ENCODE measurements at regions not wholly inside any gene's neighbourhood (a gene's known extent, or its start where the extent isn't known, plus 50 kb on each side); places are given as distances from the start of the nearest gene placed in this dataset.

DNA sequence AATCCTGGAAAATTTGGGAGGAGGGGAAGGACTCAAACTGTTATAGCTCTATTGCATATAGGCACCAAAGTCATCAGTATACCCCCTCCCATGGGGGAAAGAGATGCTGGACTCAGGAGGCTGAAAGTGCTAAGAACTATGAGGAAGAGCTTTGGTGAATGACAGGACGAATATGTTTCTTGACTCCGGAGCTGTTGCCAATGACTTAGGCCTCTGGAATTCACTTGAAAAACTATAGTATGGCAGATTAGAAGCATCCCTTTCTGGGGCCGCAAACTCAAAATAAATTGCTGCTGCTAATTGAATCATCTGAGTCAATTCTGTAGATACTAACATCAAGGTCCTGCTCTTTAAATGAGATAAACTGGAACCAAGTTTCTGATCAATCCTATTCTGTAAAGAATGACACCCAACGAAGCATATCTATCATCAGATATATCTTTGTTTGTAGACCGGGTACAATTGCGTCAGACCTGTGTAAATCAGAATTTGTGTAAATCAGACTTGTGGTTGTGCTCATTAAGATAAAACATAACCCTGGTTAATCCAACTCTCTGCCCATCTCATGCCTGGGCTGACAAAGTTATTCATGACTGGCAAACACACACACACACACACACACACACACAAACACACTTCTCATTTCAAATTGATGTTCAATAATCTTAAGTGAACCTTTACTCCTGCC, 1793.8 kb upstream of the PCDH20 start:
- no peak for ATAC-seq
- H3K36me3 ChIP-seq (replicated peaks in 1 of 2; ENCODE audit: control insufficient read depth in 1 of 2, insufficient read depth in 2 of 2, low read length in 2 of 2): no peaks in the 10 kb centered on the region
- H2AFZ ChIP-seq (ENCODE audit: low read length): no peak overlapping the region
- CTCF ChIA-PET (ENCODE audit: low intra/inter-chr PET ratio, low total read pairs): no interaction called here
- POLR2A ChIA-PET: no interaction called here
- H4K20me1 ChIP-seq (ENCODE audit: insufficient read depth, low read length): no peaks in the 10 kb centered on the region
- no peak overlapping the region for H3K4me2 ChIP-seq (ENCODE audit: low read depth, low read length)
- TF ChIP-seq NFE2L2 (IDR thresholded peaks at IDR 0.05; ENCODE audit: low read length) (no peak), ZNF256 (CRISPR knock-in tag; conservative IDR thresholded peaks at IDR 0.05) (no peak), ZFAT (CRISPR knock-in tag; conservative IDR thresholded peaks at IDR 0.05) (no peak), WIZ (CRISPR knock-in tag; IDR thresholded peaks at IDR 0.05) (no peak), CBFB (CRISPR knock-in tag; IDR thresholded peaks at IDR 0.05) (no peak), ZFP36L2 (CRISPR knock-in tag; IDR thresholded peaks at IDR 0.05) (no peak), NAIF1 (CRISPR knock-in tag; IDR thresholded peaks at IDR 0.05; ENCODE audit: borderline replicate concordance) (no peak), NKX3-1 (CRISPR knock-in tag; IDR thresholded peaks at IDR 0.05) (no peak), ARHGAP35 (CRISPR knock-in tag; IDR thresholded peaks at IDR 0.05; ENCODE audit: borderline replicate concordance) (no peak), REXO4 (CRISPR knock-in tag; IDR thresholded peaks at IDR 0.05; ENCODE audit: borderline replicate concordance) (no peak), ZNF263 (CRISPR knock-in tag; IDR thresholded peaks at IDR 0.05) (no peak), REL (CRISPR knock-in tag; conservative IDR thresholded peaks at IDR 0.05) (no peak), ZNF326 (CRISPR knock-in tag; IDR thresholded peaks at IDR 0.05; ENCODE audit: borderline replicate concordance) (no peak), NFKBIZ (CRISPR knock-in tag; IDR thresholded peaks at IDR 0.05) (no peak), ZNF274 (CRISPR knock-in tag; IDR thresholded peaks at IDR 0.05) (no peak)
- TF ChIP-seq, protein P1, sequence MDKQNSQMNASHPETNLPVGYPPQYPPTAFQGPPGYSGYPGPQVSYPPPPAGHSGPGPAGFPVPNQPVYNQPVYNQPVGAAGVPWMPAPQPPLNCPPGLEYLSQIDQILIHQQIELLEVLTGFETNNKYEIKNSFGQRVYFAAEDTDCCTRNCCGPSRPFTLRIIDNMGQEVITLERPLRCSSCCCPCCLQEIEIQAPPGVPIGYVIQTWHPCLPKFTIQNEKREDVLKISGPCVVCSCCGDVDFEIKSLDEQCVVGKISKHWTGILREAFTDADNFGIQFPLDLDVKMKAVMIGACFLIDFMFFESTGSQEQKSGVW (CRISPR knock-in tag; IDR thresholded peaks at IDR 0.05; ENCODE audit: borderline replicate concordance): no peak
- TF ChIP-seq, protein P2, sequence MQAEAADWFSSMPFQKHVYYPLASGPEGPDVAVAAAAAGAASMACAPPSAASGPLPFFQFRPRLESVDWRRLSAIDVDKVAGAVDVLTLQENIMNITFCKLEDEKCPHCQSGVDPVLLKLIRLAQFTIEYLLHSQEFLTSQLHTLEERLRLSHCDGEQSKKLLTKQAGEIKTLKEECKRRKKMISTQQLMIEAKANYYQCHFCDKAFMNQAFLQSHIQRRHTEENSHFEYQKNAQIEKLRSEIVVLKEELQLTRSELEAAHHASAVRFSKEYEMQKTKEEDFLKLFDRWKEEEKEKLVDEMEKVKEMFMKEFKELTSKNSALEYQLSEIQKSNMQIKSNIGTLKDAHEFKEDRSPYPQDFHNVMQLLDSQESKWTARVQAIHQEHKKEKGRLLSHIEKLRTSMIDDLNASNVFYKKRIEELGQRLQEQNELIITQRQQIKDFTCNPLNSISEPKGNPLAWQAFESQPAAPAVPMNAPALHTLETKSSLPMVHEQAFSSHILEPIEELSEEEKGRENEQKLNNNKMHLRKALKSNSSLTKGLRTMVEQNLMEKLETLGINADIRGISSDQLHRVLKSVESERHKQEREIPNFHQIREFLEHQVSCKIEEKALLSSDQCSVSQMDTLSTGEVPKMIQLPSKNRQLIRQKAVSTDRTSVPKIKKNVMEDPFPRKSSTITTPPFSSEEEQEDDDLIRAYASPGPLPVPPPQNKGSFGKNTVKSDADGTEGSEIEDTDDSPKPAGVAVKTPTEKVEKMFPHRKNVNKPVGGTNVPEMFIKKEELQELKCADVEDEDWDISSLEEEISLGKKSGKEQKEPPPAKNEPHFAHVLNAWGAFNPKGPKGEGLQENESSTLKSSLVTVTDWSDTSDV (CRISPR knock-in tag; IDR thresholded peaks at IDR 0.05): no peak
- TF ChIP-seq, protein P3, sequence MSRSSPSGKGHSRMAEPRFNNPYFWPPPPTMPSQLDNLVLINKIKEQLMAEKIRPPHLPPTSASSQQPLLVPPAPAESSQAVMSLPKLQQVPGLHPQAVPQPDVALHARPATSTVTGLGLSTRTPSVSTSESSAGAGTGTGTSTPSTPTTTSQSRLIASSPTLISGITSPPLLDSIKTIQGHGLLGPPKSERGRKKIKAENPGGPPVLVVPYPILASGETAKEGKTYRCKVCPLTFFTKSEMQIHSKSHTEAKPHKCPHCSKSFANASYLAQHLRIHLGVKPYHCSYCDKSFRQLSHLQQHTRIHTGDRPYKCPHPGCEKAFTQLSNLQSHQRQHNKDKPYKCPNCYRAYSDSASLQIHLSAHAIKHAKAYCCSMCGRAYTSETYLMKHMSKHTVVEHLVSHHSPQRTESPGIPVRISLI (CRISPR knock-in tag; IDR thresholded peaks at IDR 0.05; ENCODE audit: borderline replicate concordance): no peak
- TF ChIP-seq, protein P4, sequence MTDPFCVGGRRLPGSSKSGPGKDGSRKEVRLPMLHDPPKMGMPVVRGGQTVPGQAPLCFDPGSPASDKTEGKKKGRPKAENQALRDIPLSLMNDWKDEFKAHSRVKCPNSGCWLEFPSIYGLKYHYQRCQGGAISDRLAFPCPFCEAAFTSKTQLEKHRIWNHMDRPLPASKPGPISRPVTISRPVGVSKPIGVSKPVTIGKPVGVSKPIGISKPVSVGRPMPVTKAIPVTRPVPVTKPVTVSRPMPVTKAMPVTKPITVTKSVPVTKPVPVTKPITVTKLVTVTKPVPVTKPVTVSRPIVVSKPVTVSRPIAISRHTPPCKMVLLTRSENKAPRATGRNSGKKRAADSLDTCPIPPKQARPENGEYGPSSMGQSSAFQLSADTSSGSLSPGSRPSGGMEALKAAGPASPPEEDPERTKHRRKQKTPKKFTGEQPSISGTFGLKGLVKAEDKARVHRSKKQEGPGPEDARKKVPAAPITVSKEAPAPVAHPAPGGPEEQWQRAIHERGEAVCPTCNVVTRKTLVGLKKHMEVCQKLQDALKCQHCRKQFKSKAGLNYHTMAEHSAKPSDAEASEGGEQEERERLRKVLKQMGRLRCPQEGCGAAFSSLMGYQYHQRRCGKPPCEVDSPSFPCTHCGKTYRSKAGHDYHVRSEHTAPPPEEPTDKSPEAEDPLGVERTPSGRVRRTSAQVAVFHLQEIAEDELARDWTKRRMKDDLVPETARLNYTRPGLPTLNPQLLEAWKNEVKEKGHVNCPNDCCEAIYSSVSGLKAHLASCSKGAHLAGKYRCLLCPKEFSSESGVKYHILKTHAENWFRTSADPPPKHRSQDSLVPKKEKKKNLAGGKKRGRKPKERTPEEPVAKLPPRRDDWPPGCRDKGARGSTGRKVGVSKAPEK (CRISPR knock-in tag; IDR thresholded peaks at IDR 0.05; ENCODE audit: borderline replicate concordance): no peak
- H3K27me3 ChIP-seq (ENCODE audit: control insufficient read depth in 1 of 2, insufficient read depth in 2 of 2, low read length in 2 of 2): no peaks in the 10 kb centered on the region
- H3K79me2 ChIP-seq (ENCODE audit: insufficient read depth, low read length): no peaks in the 10 kb centered on the region
- BruUV-seq (replicated peaks): no TSS peak
- DNase-seq (ENCODE audit: low spot score): no peak
- no peak for FAIRE-seq
- in situ Hi-C loops (cut with HindIII; ENCODE audit: extremely low pct_ligation_motif_present, low pct_unique_long_range_greater_than_20kb) (no loop called here), intact Hi-C loops (cut with micrococcal nuclease; ENCODE audit: unreplicated experiment) (no loop called here)
- no peak overlapping the region for H3K9ac ChIP-seq (ENCODE audit: insufficient read depth, low read depth, low read length)
- no peak overlapping the region for H3K4me3 ChIP-seq (replicated peaks in 1 of 3; ENCODE audit: insufficient read depth in 1 of 3, low read depth in 2 of 3, low read length in 3 of 3)
- 4% methylated on average over 6 of the region's 6 CpGs for WGBS (ENCODE audit: low lambda C conversion rate)
- no peaks in the 10 kb centered on the region for H3K4me1 ChIP-seq (ENCODE audit: insufficient read depth, low read length)
- H3K27ac ChIP-seq (ENCODE audit: extremely low read length, insufficient read depth, low read length): no peak overlapping the region
- no peaks in the 10 kb centered on the region for H3K9me3 ChIP-seq (ENCODE audit: low read length)
